Mammary epithelial cell (primary cell): ENCODE measurements at regions not wholly inside any gene's neighbourhood (a gene's known extent, or its start where the extent isn't known, plus 50 kb on each side); places are given as distances from the start of the nearest gene placed in this dataset.

Experiments used
- CTCF ChIP-seq, 2 donors: IDR thresholded peaks in 1 of 2; conservative IDR thresholded peaks in 1 of 2; 2 replicates each; pipeline ENCODE4 v1.5.1; 2011 to 2012; ENCODE audit warnings: inconsistent platforms in 2 of 2, low read length in 2 of 2, mild to moderate bottlenecking in 2 of 2, control low read depth in 1 of 2, low read depth in 1 of 2; ENCODE audit not compliant: insufficient read depth in 1 of 2; ENCODE audit errors: extremely low read depth in 1 of 2
- EZH2 ChIP-seq: IDR thresholded peaks from 2 replicates; pipeline ENCODE4 v1.6.1; 2012; ENCODE audit warnings: low read length, inconsistent platforms, borderline replicate concordance

GRCh38 chr13:89687066-89687465 is 1660.4 kb upstream of the MIR17HG start:
- no peak for TF ChIP-seq EZH2
- TF ChIP-seq CTCF (conservative IDR thresholded peaks at IDR 0.05 in 1 of 2, IDR thresholded peaks at IDR 0.05 in 1 of 2; ENCODE audit: extremely low read depth in 1 of 2, insufficient read depth in 1 of 2, low read depth in 1 of 2, low read length in 2 of 2), result no peak
